ENCODE measurements at regions not wholly inside any gene's neighbourhood (a gene's known extent, or its start where the extent isn't known, plus 50 kb on each side); places are given as distances from the start of the nearest gene placed in this dataset.

DNA sequence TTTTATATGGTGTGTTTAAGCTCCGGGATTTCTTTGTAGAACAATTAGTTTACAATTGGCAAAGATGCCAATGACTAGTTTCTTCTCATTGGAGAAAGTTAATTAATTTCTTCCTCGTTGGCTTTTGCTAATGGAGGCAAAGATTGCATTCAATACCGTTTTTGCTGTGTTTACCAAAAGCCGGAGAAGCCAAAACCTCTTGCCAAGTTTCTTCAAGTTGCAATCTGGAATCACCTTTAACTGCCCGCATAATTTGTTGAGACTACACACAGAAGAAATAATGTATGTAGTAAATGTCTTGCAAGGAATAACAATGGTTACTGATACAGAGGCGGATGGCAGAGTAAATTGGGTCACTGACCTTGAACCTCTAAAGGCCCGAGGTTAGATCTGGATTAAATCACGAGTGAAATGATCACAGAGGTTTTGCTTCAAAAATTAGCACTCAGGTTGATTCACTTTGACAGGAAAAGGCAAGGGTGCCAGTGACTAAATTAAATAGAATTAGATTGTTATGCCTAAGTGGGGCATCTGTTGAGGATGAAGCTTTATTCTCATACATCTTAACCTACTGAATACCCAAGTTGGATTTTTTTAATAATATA lies 732.1 kb upstream of the NR2F2 start:
- 9% methylated on average over 8 of the region's 8 CpGs for WGBS (ENCODE audit: low lambda C conversion rate)
- Histone ChIP-seq H3K36me3 (replicated peaks in 1 of 2; ENCODE audit: control insufficient read depth in 1 of 2, insufficient read depth in 2 of 2, low read length in 2 of 2) (no peaks in the 10 kb centered on the region), H3K79me2 (ENCODE audit: insufficient read depth, low read length) (no peaks in the 10 kb centered on the region), H4K20me1 (ENCODE audit: insufficient read depth, low read length) (no peaks in the 10 kb centered on the region), H3K9me3 (ENCODE audit: low read length) (peaks cover 56% of the 10 kb centered on the region), H3K4me2 (ENCODE audit: low read depth, low read length) (no peak overlapping the region), H3K4me3 (replicated peaks in 1 of 3; ENCODE audit: insufficient read depth in 1 of 3, low read depth in 2 of 3, low read length in 3 of 3) (no peak overlapping the region), H3K27me3 (ENCODE audit: control insufficient read depth in 1 of 2, insufficient read depth in 2 of 2, low read length in 2 of 2) (no peaks in the 10 kb centered on the region), H3K4me1 (ENCODE audit: insufficient read depth, low read length) (no peaks in the 10 kb centered on the region), H3K27ac (ENCODE audit: extremely low read length, insufficient read depth, low read length) (no peak overlapping the region), H2AFZ (ENCODE audit: low read length) (no peak overlapping the region), H3K9ac (ENCODE audit: insufficient read depth, low read depth, low read length) (no peak overlapping the region)
- ATAC-seq (no peak), DNase-seq (ENCODE audit: low spot score) (no peak), FAIRE-seq (no peak)
- BruUV-seq (replicated peaks) = no TSS peak
- TF ChIP-seq NONO (IDR thresholded peaks at IDR 0.05) (no peak), NONO (CRISPR knock-in tag; conservative IDR thresholded peaks at IDR 0.05) (no peak), POLR2AphosphoS2 (IDR thresholded peaks at IDR 0.05; ENCODE audit: low read depth, low read length) (no peak), ZNF230 (CRISPR knock-in tag; IDR thresholded peaks at IDR 0.05) (no peak), MTA1 (CRISPR knock-in tag; IDR thresholded peaks at IDR 0.05; ENCODE audit: borderline replicate concordance) (no peak), CEBPB (IDR thresholded peaks at IDR 0.05; ENCODE audit: borderline replicate concordance, low read depth, low read length) (no peak), RFX3 (CRISPR knock-in tag; IDR thresholded peaks at IDR 0.05) (no peak), XBP1 (CRISPR knock-in tag; IDR thresholded peaks at IDR 0.05) (no peak), JUNB (CRISPR knock-in tag; IDR thresholded peaks at IDR 0.05; ENCODE audit: borderline replicate concordance) (no peak), ISX (CRISPR knock-in tag; conservative IDR thresholded peaks at IDR 0.05) (no peak), KMT2A (CRISPR knock-in tag; IDR thresholded peaks at IDR 0.05) (no peak)
- TF ChIP-seq, protein P1, sequence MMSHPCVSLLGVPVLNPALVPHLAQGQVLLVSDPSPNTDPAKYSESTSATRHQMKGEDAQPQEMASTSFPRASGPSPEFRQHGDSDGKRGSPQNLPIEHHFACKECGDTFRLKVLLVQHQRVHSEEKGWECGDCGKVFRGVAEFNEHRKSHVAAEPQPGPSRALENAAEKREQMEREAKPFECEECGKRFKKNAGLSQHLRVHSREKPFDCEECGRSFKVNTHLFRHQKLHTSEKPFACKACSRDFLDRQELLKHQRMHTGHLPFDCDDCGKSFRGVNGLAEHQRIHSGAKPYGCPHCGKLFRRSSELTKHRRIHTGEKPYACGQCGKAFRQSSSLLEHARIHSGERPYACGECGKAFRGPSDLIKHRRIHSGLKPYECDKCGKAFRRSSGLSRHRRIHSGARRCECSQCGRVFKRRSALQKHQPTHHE (CRISPR knock-in tag; IDR thresholded peaks at IDR 0.05; ENCODE audit: borderline replicate concordance) = no peak
- TF ChIP-seq, protein P2, sequence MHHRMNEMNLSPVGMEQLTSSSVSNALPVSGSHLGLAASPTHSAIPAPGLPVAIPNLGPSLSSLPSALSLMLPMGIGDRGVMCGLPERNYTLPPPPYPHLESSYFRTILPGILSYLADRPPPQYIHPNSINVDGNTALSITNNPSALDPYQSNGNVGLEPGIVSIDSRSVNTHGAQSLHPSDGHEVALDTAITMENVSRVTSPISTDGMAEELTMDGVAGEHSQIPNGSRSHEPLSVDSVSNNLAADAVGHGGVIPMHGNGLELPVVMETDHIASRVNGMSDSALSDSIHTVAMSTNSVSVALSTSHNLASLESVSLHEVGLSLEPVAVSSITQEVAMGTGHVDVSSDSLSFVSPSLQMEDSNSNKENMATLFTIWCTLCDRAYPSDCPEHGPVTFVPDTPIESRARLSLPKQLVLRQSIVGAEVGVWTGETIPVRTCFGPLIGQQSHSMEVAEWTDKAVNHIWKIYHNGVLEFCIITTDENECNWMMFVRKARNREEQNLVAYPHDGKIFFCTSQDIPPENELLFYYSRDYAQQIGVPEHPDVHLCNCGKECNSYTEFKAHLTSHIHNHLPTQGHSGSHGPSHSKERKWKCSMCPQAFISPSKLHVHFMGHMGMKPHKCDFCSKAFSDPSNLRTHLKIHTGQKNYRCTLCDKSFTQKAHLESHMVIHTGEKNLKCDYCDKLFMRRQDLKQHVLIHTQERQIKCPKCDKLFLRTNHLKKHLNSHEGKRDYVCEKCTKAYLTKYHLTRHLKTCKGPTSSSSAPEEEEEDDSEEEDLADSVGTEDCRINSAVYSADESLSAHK (CRISPR knock-in tag; IDR thresholded peaks at IDR 0.05; ENCODE audit: borderline replicate concordance) = no peak
- TF ChIP-seq, protein P3, sequence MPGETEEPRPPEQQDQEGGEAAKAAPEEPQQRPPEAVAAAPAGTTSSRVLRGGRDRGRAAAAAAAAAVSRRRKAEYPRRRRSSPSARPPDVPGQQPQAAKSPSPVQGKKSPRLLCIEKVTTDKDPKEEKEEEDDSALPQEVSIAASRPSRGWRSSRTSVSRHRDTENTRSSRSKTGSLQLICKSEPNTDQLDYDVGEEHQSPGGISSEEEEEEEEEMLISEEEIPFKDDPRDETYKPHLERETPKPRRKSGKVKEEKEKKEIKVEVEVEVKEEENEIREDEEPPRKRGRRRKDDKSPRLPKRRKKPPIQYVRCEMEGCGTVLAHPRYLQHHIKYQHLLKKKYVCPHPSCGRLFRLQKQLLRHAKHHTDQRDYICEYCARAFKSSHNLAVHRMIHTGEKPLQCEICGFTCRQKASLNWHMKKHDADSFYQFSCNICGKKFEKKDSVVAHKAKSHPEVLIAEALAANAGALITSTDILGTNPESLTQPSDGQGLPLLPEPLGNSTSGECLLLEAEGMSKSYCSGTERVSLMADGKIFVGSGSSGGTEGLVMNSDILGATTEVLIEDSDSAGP (CRISPR knock-in tag; IDR thresholded peaks at IDR 0.05; ENCODE audit: borderline replicate concordance) = no peak
- in situ Hi-C loops (cut with HindIII; ENCODE audit: extremely low pct_ligation_motif_present, low pct_unique_long_range_greater_than_20kb) = no loop called here
- intact Hi-C loops (cut with micrococcal nuclease; ENCODE audit: unreplicated experiment) = no loop called here
- ChIA-PET POLR2A (no interaction called here), CTCF (ENCODE audit: low intra/inter-chr PET ratio, low total read pairs) (no interaction called here)
